Gastrocnemius medialis (tissue), 4 donors: ENCODE measurements at regions not wholly inside any gene's neighbourhood (a gene's known extent, or its start where the extent isn't known, plus 50 kb on each side); places are given as distances from the start of the nearest gene placed in this dataset.

Experiments
- POLR2A ChIP-seq, 2 donors: fragments of 450-650 bp; IDR thresholded peaks; one replicate each; pipeline ENCODE4 v1.6.1; 2017; ENCODE audit warnings: antibody characterized with exemption in 2 of 2, mild to moderate bottlenecking in 2 of 2, moderate library complexity in 2 of 2
- TF ChIP-seq, protein P1 (sequence below), 5 experiments: fragments of 450-650 bp in 3 of 5; fragments of 200-600 bp in 2 of 5; sonication (generic) in 2 of 5; IDR thresholded peaks in 4 of 5; conservative IDR thresholded peaks in 1 of 5; 1 replicate in 4 of 5; 2 replicates in 1 of 5; pipeline ENCODE4 v1.5.1; 2016 to 2019; ENCODE audit warnings: antibody characterized with exemption in 5 of 5, mild to moderate bottlenecking in 3 of 5, moderate library complexity in 3 of 5

DNA sequence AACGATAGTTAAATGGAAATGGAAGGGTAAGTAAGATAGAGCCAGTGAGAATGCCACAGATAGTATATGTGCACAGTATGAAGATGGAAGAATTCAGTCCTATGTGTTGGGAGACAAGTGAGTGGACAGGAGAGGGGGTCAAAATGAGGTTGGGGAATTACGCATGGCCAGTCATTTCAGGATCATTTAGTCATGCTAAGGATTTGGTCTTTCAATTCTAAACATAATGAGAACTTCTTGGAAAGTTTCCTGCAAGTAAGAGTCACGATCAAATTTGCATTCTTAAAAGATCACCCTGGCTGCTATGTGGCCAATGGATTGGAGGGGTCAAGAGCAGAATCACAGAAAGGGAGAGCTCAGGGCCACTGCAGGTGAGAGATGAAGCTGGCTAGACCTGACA is 64.0 kb upstream of the KCNK2 start:
- TF ChIP-seq, protein P1, sequence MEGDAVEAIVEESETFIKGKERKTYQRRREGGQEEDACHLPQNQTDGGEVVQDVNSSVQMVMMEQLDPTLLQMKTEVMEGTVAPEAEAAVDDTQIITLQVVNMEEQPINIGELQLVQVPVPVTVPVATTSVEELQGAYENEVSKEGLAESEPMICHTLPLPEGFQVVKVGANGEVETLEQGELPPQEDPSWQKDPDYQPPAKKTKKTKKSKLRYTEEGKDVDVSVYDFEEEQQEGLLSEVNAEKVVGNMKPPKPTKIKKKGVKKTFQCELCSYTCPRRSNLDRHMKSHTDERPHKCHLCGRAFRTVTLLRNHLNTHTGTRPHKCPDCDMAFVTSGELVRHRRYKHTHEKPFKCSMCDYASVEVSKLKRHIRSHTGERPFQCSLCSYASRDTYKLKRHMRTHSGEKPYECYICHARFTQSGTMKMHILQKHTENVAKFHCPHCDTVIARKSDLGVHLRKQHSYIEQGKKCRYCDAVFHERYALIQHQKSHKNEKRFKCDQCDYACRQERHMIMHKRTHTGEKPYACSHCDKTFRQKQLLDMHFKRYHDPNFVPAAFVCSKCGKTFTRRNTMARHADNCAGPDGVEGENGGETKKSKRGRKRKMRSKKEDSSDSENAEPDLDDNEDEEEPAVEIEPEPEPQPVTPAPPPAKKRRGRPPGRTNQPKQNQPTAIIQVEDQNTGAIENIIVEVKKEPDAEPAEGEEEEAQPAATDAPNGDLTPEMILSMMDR (IDR thresholded peaks at IDR 0.05 in 4 of 5, conservative IDR thresholded peaks at IDR 0.05 in 1 of 5): no peak
- TF ChIP-seq POLR2A (IDR thresholded peaks at IDR 0.05): no peak
